BJ (cell line): ENCODE measurements at regions not wholly inside any gene's neighbourhood (a gene's known extent, or its start where the extent isn't known, plus 50 kb on each side); places are given as distances from the start of the nearest gene placed in this dataset.
A peak's percentile ranks its signal among the peaks of the same experiment; 100 is the strongest.

Source experiments
- CTCF ChIA-PET: fragments of 350-600 bp; formaldehyde crosslinking; extraction: SDS; loops from one replicate; lab custom pipeline; 2021; ENCODE audit warnings: antibody characterized with exemption, inconsistent platforms; lab: Yijun Ruan, JAX
- POLR2A ChIA-PET: fragments of 300-600 bp; sonication (Branson Sonifier 250); formaldehyde crosslinking; extraction: SDS; loops from one replicate; lab custom pipeline; 2021; ENCODE audit warnings: antibody characterized with exemption; lab: Charles Lee
- DNase-seq: peaks from one replicate; pipeline ENCODE4 v3.0.0-alpha.2; 2011; ENCODE audit warnings: low read depth
- H3K27me3 ChIP-seq: 2 replicates; pipeline ENCODE4 v1.6.0; 2011; ENCODE audit warnings: low read length; ENCODE audit not compliant: control insufficient read depth, insufficient read depth
- H3K36me3 ChIP-seq: 2 replicates; pipeline ENCODE4 v1.5.1; 2011; ENCODE audit warnings: low read length; ENCODE audit not compliant: control insufficient read depth, insufficient read depth
- H3K4me3 ChIP-seq: 2 replicates; pipeline ENCODE4 v1.5.1; 2011; ENCODE audit warnings: low read depth, mild to moderate bottlenecking, control low read depth, low read length
- CTCF ChIP-seq: IDR thresholded peaks from 2 replicates; pipeline ENCODE4 v1.5.1; 2011; ENCODE audit warnings: low read depth, mild to moderate bottlenecking, control low read depth, inconsistent platforms, low read length, moderate library complexity; ENCODE audit not compliant: insufficient read depth

GRCh38 chr10:62323751-62324150 lies 50.4 kb upstream of the ZNF365 start:
- no peak for TF ChIP-seq CTCF
- ChIA-PET POLR2A (no interaction called here), CTCF (interaction anchor here (0.6 kb wide), 2 partner anchors 95 to 100 kb away, joined by 3 to 5 read pairs; no protein-coding TSS in a partner anchor)
- Histone ChIP-seq H3K36me3 (no peaks in the 10 kb centered on the region), H3K4me3 (no peak overlapping the region), H3K27me3 (no peaks in the 10 kb centered on the region)
- peak; percentile 19 for DNase-seq
